ENCODE measurements at regions not wholly inside any gene's neighbourhood (a gene's known extent, or its start where the extent isn't known, plus 50 kb on each side); places are given as distances from the start of the nearest gene placed in this dataset.
"Not testable (repeated sequence)": the region's sequence is repeated elsewhere in the genome, so short reads cannot be mapped to it uniquely, and the experiment has no call there.

- Histone ChIP-seq H3K27ac (peak overlapping the region in 1 of 2 experiments; percentile 58; a peak in 3 of 6 replicates), H3K4me2 (peak overlapping the region; percentile 38; the same call in 1 of the 3 replicates), H3K4me1 (peaks cover 14% of the 10 kb centered on the region)
- H3K4me3 ChIP-seq, POLR2A ChIA-PET, H3K9me3 ChIP-seq, FAIRE-seq, CTCF ChIA-PET, ATAC-seq: not testable (repeated sequence)
- 62% methylated on average over 24 of the region's 27 CpGs for WGBS (ENCODE audit: missing lambda C conversion rate)
- peak in 1 of 2 experiments; percentile 11 for DNase-seq (ENCODE audit: low read depth in 1 of 2, low spot score in 1 of 2)
Measured at GRCh38 chr16:88150456-88151128, 199.4 kb downstream of the BANP start.

DNA sequence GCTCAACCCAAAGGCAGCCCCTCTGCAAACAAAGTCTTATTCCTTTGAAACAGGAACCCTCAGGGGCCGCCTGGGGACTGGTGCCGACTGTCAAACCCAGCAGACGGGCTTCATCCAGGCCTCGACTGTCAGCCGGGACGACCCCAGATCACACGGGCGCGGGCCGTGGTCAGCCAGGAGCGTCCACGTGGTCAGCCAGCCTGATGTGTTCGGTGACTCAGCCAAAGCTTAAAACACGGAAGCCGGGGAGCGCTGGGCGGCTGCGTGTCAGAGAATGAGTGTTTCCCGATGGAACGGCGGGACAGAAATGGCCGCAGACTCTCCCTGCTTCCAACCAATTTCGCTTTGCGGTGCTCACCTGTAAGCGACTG is 199.9 kb downstream of the BANP start:
- peaks cover 14% of the 10 kb centered on the region for H3K4me1 ChIP-seq
- DNase-seq (ENCODE audit: low read depth in 1 of 2, low spot score in 1 of 2); H3K4me2 ChIP-seq; H3K9me3 ChIP-seq; POLR2A ChIA-PET; H3K4me3 ChIP-seq; ATAC-seq; CTCF ChIA-PET; FAIRE-seq: not testable (repeated sequence)
- H3K27ac ChIP-seq, result peak overlapping the region in 1 of 2 experiments; percentile 58; a peak in 3 of 6 replicates
- 90% methylated on average over 22 of the region's 25 CpGs for WGBS (ENCODE audit: missing lambda C conversion rate)

- DNase-seq (ENCODE audit: low read depth in 1 of 2, low spot score in 1 of 2); H3K27ac ChIP-seq; H3K4me2 ChIP-seq; FAIRE-seq; H3K9me3 ChIP-seq; H3K4me3 ChIP-seq; CTCF ChIA-PET; ATAC-seq; POLR2A ChIA-PET: not testable (repeated sequence)
- 91% methylated on average over 27 of the region's 27 CpGs for WGBS (ENCODE audit: missing lambda C conversion rate)
- H3K4me1 ChIP-seq, result peaks cover 14% of the 10 kb centered on the region
Measured at GRCh38 chr16:88151859-88152843, 200.9 kb downstream of the BANP start.

DNA sequence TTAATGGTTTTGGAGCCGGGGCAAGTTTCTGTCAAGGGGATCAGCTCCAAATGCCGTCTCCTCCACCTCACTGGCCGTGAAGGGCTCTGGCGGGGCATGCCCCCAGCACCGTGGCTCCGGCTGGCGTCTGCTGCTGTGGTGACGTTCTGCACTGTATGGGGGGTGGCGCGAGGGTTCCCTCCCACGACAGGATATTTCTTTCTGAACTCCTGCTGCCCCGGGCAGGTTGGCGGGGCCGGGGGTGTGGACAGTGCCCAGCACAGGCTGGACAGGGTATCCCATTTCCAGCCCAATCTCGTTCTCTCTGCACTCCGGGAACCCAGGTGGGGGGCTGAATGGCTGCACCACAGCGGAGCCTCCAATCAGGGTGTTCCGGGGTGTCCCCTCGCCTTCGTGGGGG is 201.6 kb downstream of the BANP start:
- ATAC-seq; POLR2A ChIA-PET; H3K27ac ChIP-seq; FAIRE-seq; H3K4me2 ChIP-seq; H3K4me3 ChIP-seq; H3K9me3 ChIP-seq; CTCF ChIA-PET; DNase-seq (ENCODE audit: low read depth in 1 of 2, low spot score in 1 of 2): not testable (repeated sequence)
- 93% methylated on average over 11 of the region's 20 CpGs for WGBS (ENCODE audit: missing lambda C conversion rate)
- peaks cover 14% of the 10 kb centered on the region for H3K4me1 ChIP-seq

- POLR2A ChIA-PET; FAIRE-seq; H3K27ac ChIP-seq; DNase-seq (ENCODE audit: low read depth in 1 of 2, low spot score in 1 of 2); CTCF ChIA-PET; H3K4me2 ChIP-seq; H3K9me3 ChIP-seq; ATAC-seq; H3K4me3 ChIP-seq: not testable (repeated sequence)
- 95% methylated on average over 8 of the region's 12 CpGs for WGBS (ENCODE audit: missing lambda C conversion rate)
- peaks cover 14% of the 10 kb centered on the region for H3K4me1 ChIP-seq
Measured at GRCh38 chr16:88153516-88153915, 202.3 kb downstream of the BANP start.

DNA sequence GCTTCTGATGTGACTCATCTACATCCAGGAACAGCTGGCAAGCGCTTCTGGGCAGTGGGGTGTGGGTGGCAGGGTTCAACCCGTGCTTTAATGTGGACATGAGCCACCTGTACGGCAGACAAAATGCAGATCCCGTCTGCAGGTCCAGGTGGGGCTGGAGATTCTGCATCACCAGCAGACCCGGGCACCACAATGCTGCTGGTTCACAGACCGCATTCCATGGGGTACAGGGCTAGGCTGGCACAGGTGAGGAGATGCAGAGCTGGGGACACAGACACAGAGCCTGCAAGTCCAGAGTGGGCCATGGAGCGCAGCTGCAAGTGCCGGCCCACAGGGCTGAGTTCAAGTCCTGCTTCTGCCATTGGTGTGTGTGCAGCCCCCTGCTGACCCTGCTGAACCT is 203.7 kb downstream of the BANP start:
- WGBS (ENCODE audit: missing lambda C conversion rate), result 76% methylated on average over 8 of the region's 8 CpGs
- POLR2A ChIA-PET; DNase-seq (ENCODE audit: low read depth in 1 of 2, low spot score in 1 of 2); CTCF ChIA-PET; H3K4me3 ChIP-seq; H3K27ac ChIP-seq; FAIRE-seq; H3K4me2 ChIP-seq; H3K9me3 ChIP-seq; ATAC-seq: not testable (repeated sequence)
- peaks cover 13% of the 10 kb centered on the region for H3K4me1 ChIP-seq

- WGBS (ENCODE audit: missing lambda C conversion rate), result 76% methylated on average over 10 of the region's 10 CpGs
- DNase-seq (ENCODE audit: low read depth in 1 of 2, low spot score in 1 of 2); FAIRE-seq; H3K27ac ChIP-seq; H3K4me2 ChIP-seq; ATAC-seq; H3K4me1 ChIP-seq; H3K9me3 ChIP-seq; POLR2A ChIA-PET; CTCF ChIA-PET; H3K4me3 ChIP-seq: not testable (repeated sequence)
Measured at GRCh38 chr16:88155681-88156080, 204.4 kb downstream of the BANP start.

DNA sequence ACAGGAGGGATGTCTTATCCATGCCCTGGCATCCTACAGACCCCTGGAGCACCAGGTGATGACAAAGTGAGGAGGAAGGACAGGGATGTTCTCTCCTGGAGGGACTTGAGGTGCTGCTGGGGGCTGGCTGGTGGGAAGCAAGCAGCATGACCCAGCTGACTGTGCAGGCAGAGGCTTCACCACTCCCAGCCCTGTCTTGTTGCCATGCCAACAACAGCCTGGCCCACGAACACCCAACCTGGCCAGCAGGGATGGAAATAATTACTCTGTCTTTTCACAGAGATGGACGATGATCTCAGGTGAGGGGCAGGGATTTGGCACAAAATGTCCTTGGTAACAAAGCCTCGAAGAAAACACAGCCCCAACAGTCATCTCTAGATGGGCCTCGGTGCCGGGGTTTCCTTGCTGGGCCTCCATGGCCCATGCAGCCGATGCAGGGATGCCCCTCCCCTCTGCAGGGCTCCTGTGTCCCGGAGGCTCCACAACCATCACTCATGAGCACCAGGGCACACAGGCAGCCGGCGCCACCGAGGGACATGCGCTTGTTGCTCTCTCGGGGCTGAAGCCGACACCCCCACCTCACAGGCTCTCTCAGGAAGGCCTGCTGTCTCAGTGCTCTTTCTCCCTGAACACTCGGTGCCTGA is 205.5 kb downstream of the BANP start:
- H3K27ac ChIP-seq; ATAC-seq; FAIRE-seq; H3K4me1 ChIP-seq; H3K9me3 ChIP-seq; DNase-seq (ENCODE audit: low read depth in 1 of 2, low spot score in 1 of 2); CTCF ChIA-PET; H3K4me2 ChIP-seq; H3K4me3 ChIP-seq; POLR2A ChIA-PET: not testable (repeated sequence)
- WGBS (ENCODE audit: missing lambda C conversion rate), result 51% methylated on average over 3 of the region's 14 CpGs

DNA sequence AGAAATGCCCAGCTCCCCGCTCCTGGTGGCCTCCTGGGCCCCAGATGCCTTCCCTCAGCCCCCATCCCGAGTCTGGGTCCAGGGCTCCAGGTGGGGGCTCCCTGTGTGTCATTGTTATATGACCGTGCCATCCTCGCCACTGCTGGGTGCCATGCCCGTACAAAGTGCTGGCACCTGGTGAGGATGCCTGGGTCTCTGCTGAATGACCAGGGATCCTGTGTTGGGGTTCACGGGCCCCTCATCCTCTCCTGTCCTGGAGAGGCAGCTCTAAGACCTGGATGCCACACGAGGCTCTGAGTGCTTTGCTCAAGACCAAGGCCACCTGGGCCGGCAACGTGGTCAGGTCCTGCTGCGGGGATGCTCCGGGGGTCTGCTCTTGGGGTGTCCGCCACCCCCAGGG is 206.5 kb downstream of the BANP start:
- WGBS (ENCODE audit: missing lambda C conversion rate), result 50% methylated on average over 2 of the region's 12 CpGs
- FAIRE-seq; H3K4me3 ChIP-seq; H3K4me1 ChIP-seq; H3K27ac ChIP-seq; H3K9me3 ChIP-seq; ATAC-seq; DNase-seq (ENCODE audit: low read depth in 1 of 2, low spot score in 1 of 2); CTCF ChIA-PET; H3K4me2 ChIP-seq; POLR2A ChIA-PET: not testable (repeated sequence)

DNA sequence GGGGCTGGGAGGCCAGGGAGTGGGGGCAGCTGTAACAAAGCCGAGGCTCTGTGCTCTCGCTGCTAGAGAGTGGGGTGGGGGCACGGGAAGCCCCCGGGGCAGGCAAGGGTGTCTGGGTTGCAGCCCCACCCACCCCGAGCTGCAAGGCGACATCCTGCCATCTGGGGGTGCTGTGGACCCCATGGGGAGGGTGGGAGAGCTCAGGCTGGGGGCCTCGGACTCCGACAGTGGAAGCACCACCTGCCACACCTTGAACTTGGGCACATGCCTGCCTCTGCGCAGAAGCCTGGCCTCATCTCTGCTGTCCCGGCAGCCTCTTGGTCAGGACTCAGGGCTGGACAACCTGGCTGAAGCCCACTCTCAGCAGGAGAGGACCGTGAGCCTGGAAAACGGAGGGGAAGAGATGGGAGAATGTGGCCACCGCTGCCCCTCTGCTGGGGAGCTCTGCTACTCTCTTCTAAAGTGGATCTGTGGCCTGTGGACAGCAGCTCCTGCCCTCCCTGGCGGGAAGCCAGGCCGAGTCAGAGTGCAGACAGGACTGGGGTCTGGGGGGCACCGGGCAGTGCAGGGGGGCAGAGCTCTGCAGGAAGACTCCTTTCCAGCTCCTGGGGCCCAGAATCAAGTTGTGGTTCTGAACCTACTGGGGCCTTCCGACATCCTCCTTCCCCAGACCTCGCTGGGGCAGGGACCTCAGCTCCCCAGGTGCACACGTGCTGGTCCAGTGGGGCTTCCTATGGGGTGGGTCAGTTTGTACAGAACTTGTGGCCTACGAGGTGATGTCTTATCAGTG is 207.2 kb downstream of the BANP start:
- FAIRE-seq; H3K27ac ChIP-seq; POLR2A ChIA-PET; H3K4me3 ChIP-seq; DNase-seq (ENCODE audit: low read depth in 1 of 2, low spot score in 1 of 2); CTCF ChIA-PET; H3K9me3 ChIP-seq; ATAC-seq; H3K4me1 ChIP-seq; H3K4me2 ChIP-seq: not testable (repeated sequence)
- WGBS (ENCODE audit: missing lambda C conversion rate), result 76% methylated on average over 3 of the region's 20 CpGs
